Fibroblast of lung (primary cell): ENCODE measurements at regions not wholly inside any gene's neighbourhood (a gene's known extent, or its start where the extent isn't known, plus 50 kb on each side); places are given as distances from the start of the nearest gene placed in this dataset.

ENCODE experiments used
- EZH2 ChIP-seq: IDR thresholded peaks from 2 replicates; pipeline ENCODE4 v1.5.1; 2012; ENCODE audit warnings: low read length, control low read depth, mild to moderate bottlenecking; ENCODE audit errors: missing control alignments
- TF ChIP-seq, protein P1 (sequence below), 2 donors: IDR thresholded peaks in 1 of 2; conservative IDR thresholded peaks in 1 of 2; 1 replicate in 1 of 2; 2 replicates in 1 of 2; pipeline ENCODE4 v1.5.1; 2011 to 2012; ENCODE audit warnings: low read length in 2 of 2, control low read depth in 1 of 2, inconsistent platforms in 1 of 2, low read depth in 1 of 2, mild to moderate bottlenecking in 1 of 2

DNA sequence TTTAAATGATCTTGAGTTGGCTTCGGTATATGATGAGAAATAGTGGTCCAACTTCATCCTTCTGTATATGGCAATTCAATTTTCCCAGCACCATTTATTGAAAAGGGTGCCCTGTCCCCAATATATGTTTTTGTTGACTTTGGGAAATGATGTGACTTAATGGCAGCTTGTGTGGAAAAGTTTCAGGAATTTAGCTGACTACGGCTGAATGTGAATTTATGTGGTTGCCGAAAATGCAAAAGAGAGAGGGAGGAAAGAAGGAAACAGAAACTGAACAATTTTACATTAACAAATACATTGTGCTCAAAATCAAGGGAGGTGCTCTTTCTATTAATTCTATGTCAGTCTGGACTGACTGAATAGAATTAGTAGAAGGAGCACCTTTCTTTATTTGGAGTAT, 101.8 kb upstream of the CYSLTR1 start:
- TF ChIP-seq, protein P1, sequence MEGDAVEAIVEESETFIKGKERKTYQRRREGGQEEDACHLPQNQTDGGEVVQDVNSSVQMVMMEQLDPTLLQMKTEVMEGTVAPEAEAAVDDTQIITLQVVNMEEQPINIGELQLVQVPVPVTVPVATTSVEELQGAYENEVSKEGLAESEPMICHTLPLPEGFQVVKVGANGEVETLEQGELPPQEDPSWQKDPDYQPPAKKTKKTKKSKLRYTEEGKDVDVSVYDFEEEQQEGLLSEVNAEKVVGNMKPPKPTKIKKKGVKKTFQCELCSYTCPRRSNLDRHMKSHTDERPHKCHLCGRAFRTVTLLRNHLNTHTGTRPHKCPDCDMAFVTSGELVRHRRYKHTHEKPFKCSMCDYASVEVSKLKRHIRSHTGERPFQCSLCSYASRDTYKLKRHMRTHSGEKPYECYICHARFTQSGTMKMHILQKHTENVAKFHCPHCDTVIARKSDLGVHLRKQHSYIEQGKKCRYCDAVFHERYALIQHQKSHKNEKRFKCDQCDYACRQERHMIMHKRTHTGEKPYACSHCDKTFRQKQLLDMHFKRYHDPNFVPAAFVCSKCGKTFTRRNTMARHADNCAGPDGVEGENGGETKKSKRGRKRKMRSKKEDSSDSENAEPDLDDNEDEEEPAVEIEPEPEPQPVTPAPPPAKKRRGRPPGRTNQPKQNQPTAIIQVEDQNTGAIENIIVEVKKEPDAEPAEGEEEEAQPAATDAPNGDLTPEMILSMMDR (conservative IDR thresholded peaks at IDR 0.05 in 1 of 2, IDR thresholded peaks at IDR 0.05 in 1 of 2; ENCODE audit: low read depth in 1 of 2, low read length in 2 of 2) = no peak
- no peak for TF ChIP-seq EZH2
